Spleen (tissue), 7 donors: ENCODE measurements at regions not wholly inside any gene's neighbourhood (a gene's known extent, or its start where the extent isn't known, plus 50 kb on each side); places are given as distances from the start of the nearest gene placed in this dataset.

Experiments used
- CTCF ChIP-seq, 11 experiments: fragments of 200-600 bp in 7 of 11; fragments of 450-650 bp in 4 of 11; sonication (generic) in 4 of 11; IDR thresholded peaks in 8 of 11; conservative IDR thresholded peaks in 3 of 11; 1 replicate in 7 of 11; 2 replicates in 4 of 11; pipeline versions ENCODE4 v1.4.0 to v1.8.0; 2016 to 2021; ENCODE audit warnings: antibody characterized with exemption in 11 of 11, inconsistent platforms in 4 of 11, mild to moderate bottlenecking in 1 of 11
- POLR2AphosphoS5 ChIP-seq, 3 donors: sonication (generic); formaldehyde crosslinking; IDR thresholded peaks; one replicate each; pipeline ENCODE4 v1.5.1; 2017; ENCODE audit warnings: antibody characterized with exemption in 3 of 3
- donor health status: DM: no; HTN: no; CAD: no; lungs with moderate emphysema.
- donor health status: DM: no; HTN: no; CAD: no.
- donor health status: DM: no; HTN: no; CAD: no.

- TF ChIP-seq CTCF (IDR thresholded peaks at IDR 0.05 in 8 of 11, conservative IDR thresholded peaks at IDR 0.05 in 3 of 11) (no peak), POLR2AphosphoS5 (IDR thresholded peaks at IDR 0.05) (no peak)
Measured at GRCh38 chr7:46108272-46108671, 187.2 kb upstream of the IGFBP3 start.
